ENCODE measurements at regions not wholly inside any gene's neighbourhood (a gene's known extent, or its start where the extent isn't known, plus 50 kb on each side); places are given as distances from the start of the nearest gene placed in this dataset.

DNA sequence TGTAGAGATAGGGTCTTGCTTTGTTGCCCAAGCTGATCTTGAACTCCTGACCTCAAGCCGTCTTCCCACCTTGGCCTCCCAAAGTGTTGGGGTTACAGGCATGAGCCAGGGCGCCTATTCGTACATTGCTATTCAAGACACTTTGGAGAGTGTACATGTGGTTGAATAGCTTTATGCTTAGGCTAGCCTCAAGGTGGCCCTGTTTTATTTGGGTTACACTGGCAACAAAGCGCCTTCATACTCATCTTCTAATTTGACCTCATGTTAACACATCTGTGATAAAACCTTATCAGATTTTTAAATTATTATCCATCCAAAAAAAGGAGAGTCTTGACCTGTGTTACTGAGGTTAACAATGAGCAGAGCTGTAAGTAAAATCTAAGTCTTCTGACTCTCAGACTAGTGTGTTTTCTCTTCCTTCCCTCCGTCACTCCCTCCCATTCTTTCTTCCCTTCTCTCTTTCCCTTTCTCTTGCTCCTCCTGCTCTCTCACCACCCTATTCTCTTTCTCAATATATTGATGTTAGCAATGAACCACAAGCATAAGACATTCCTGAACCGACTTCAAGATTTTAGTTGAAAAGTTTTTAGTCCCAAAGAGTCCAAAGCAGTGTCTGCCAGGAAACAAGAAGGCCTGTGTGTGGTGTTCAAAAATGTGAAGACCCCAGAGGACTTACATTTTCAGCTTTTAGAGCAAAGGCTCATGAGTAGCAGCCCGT, 603.7 kb upstream of the CFAP20DC start:
- intact Hi-C loops (cut with micrococcal nuclease) = no loop called here

DNA sequence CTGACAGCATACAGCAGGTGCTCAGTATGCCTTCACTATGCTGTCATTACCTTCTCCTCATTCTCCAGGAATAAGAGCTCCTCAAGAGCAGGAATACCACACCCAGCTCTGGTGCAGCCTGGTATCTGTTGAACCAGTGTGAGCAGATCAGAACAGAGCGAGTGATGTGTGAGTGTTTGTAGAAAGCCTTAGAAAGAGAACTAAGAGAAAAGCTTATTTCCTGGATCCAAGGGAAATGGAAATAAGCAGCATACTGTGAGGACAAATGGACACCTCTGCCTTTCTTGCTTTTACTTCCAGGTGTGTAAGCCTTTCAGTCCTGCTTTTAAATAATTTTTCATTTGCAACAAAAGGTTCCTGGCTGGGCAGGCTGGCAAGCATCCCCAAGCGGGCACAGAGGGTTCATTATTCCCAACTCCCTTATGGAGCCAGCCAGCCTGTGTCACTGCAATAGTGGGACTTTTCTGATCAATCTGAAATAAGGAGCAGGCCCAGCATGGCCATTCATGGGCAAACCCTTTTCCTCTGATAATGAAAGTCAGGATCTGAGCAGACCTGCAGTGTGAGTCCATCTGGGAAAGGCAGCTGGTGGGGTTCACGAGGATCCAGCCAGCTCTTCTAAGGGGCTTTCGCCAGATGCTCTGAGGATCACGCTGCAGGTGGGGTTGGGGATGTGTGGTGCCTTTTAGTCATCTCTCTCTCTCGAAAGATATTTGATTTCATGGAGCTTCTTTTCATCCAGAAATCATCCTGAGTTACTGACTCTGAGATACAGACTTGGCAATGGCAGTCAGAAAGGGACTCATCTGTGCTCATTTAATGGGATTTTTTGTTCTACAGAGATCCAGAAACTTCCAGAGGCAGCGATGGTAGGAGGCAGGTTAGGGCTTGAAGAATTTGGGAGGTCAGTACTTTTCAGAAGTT, 594.9 kb upstream of the CFAP20DC start:
- intact Hi-C loops (cut with micrococcal nuclease) = no loop called here

DNA sequence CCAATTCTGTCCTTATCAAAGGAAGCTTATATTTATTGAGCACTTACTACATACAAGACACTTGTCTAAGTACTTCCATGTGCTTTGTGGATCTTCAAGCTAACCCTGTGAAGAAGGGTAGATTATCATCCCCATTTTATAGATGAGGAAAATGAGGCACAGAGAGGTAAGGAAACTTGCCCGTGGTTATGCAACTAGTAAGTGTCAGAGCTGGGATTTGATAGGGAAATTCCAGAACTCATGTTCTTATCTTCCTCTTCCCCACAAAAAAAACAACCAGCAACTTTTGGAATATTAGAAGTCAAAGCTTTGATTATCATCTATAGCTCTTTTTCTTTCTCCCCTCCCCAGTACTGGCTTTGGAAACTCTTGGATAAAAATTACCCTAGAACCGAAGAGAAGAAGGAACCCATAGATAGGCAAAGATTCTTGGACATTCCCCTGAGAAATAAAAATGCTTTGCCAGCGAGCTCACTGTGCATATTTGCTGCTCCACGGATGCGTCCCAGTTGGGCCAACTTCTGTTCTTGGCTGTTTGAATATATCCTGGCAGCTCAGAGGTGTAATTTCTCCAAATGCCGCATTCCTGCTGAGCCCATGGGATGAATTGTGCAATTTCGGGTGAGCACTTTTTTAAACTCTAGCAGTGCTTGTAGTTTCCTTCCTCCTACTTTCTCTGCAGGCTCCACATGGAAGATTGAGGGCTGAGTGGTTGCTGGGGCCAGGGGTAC, 591.5 kb upstream of the CFAP20DC start:
- intact Hi-C loops (cut with micrococcal nuclease) = no loop called here

- intact Hi-C loops (cut with micrococcal nuclease) = no loop called here
Measured at GRCh38 chr3:59632760-59633573, 583.1 kb upstream of the CFAP20DC start.

- intact Hi-C loops (cut with micrococcal nuclease) = no loop called here
Measured at GRCh38 chr3:59631482-59631881, 581.7 kb upstream of the CFAP20DC start.

DNA sequence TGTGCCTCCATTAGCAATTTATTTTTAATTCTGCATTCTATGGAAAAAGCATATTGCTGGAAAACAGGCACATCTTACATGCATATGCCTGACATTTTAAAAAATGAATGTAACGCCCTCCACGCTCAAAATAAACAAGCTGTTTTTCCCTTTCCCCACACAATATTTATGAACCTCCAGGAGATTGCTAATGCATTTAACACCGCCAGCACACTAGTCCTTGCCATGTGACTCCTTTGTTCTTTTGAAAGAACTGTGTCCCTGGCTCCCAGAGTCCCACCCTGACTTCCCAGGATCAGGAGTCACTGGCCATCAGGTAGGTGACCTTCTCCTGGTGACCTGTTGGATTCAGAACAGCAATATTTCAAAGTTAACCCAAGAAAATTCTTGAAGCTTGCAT, 571.2 kb upstream of the CFAP20DC start:
- intact Hi-C loops (cut with micrococcal nuclease) = no loop called here

DNA sequence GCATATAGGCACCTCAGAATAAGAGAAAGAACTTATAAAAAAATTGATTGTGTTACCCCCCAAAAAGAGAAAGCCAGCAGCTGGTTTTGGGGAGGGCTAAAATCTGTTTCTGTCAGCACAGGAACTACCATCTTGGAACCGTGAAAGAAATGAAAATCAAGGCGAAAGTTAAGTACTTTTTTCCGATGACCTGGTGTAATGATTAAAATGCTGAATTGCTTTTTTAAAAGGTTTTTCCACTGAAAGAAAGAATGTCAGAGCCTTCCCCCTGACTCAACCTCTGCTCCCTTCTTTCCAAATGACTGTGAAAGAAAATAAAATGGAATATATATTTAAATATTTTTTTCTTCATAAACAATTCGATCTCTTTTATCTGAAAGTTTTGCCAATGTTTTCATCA, 570.5 kb upstream of the CFAP20DC start:
- intact Hi-C loops (cut with micrococcal nuclease) = no loop called here

DNA sequence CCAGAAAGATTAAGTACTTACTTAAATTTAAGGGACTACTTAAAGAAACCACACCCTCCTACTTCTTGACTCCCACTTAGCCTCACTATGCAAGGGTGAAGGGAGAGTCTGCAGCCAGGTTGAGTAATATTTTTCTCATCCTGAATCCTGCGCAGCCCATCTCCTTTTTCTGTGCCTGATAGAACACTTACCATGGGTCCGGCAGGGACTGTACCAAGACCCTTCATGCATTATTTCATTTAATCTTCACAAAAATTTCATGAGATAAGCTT, 562.6 kb upstream of the CFAP20DC start:
- intact Hi-C loops (cut with micrococcal nuclease) = no loop called here

- intact Hi-C loops (cut with micrococcal nuclease) = no loop called here
Measured at GRCh38 chr3:59611649-59612443, 562.0 kb upstream of the CFAP20DC start.

DNA sequence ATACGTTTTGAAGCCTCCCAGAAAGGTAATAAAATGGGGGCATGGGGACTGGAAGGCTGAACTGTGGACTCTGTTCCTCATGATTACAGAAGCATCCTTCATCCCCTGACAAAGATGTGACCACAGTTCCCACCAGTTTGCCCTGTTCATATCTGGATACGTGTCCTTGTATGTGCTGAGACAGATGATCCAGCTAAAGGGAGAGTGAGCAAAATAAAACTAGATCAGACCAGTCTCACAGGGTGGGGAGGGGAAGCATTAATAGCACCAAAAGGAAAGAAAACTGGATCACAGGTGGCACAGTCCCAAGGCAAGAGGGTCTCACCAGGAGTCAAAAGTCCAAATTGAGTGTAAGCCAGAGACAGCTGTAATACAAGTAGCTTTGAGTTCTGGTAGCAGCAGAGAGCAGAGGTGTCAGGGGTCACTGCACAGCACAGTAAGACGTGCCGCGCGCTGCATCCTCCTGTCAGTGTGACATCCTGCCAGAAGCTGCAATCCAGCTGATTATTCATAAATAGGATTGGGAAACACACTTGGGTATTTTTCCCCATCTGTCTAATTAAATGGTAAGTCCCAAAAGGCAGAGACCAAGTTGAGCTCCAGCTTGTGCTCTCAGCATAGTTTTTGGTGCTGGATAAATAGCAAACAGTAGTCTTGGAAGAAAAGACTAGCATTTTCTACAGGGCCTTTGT, 560.0 kb upstream of the CFAP20DC start:
- intact Hi-C loops (cut with micrococcal nuclease) = no loop called here

DNA sequence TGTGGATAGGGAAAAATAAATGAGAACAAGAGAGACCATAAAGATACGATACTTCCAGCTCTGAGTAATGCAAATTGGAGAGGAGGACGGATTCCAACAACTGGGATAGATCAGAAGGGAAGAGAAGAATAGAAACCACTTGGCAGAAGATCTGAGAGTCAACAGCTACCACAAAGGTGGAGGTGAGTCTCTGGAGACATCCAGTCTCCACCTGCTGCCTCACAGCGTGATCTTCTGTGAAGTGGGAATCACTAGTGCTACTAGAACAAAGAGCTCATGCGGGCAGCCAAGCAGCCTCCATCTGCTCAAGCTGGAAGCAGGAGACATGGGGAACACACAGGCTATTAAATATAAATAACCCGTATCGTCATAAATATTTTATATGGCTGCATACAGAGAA, 558.5 kb upstream of the CFAP20DC start:
- intact Hi-C loops (cut with micrococcal nuclease) = no loop called here

- intact Hi-C loops (cut with micrococcal nuclease) = no loop called here
Measured at GRCh38 chr3:59607656-59608055, 557.8 kb upstream of the CFAP20DC start.

DNA sequence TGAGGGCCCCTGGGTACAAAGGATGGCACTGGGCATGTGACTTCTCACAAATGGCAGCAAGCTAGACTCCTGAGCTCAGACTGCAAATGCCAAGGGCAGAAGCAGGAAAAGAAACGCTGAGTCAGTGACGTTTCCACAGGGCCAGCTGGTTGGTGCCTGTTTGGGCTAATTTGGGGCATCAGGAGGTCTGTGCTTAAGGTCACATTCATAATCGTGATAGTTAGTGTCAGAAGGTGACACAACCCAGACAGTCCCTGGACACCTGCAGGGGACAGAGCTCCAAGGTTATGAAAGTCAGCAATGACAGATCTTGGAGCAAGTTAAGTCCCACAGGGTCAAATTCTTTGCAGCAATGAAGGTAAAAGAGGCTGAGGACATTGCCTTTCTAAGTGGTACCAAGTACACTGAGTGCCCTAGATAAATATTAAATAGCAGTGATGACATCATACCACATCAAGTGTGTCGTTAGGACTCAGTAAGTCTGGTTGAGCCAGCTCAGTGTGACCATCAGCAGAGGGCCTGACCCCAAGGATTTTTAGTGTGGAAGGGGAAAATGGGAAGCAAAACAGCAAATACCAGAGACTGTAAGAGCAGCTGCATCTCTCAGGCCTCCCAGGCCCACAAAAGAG, 556.9 kb upstream of the CFAP20DC start:
- intact Hi-C loops (cut with micrococcal nuclease) = no loop called here

- intact Hi-C loops (cut with micrococcal nuclease) = no loop called here
Measured at GRCh38 chr3:59605944-59606534, 556.2 kb upstream of the CFAP20DC start.

DNA sequence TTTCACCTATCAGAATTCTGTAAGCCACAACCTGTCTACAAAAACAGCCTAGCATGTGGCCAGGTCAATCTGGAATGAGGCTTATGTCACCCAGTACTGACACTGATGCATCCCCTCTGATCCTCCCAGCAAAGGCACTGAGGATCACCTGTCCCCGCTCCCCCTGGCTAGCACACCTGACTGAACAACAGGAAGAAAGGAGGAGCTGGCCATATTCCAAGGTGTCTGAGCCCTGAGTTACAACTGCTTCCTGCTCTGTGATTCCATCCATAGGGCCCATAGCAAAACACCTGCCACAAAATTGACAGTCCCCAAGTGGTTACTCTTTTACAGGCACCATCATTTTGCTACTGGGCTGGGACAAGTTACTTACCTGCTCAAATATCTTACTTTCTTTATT, 555.5 kb upstream of the CFAP20DC start:
- intact Hi-C loops (cut with micrococcal nuclease) = no loop called here

GRCh38 chr3:59601486-59601885, 551.7 kb upstream of the CFAP20DC start:
- intact Hi-C loops (cut with micrococcal nuclease) = no loop called here

GRCh38 chr3:59600631-59601030, 550.8 kb upstream of the CFAP20DC start:
- intact Hi-C loops (cut with micrococcal nuclease) = no loop called here

DNA sequence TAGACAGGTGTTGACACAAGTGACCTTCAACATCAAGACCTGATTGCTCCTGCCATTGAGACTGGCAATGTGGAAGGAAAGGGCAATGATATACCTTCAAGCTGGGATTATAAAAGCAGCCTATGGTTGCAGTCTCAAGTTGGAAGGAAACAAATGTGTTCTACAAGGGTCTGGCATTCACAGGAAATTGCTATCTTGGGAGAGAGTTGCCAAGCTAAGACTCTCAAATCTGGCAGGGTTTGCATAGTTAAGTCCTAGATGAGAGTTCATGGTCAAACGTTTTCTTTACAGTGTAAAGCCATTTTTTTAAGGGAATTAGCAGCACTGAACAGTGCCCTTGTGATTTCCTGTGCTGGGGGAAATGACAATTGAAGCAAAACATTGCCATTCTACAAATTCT, 546.9 kb upstream of the CFAP20DC start:
- intact Hi-C loops (cut with micrococcal nuclease) = no loop called here

GRCh38 chr3:59595830-59596229, 546.0 kb upstream of the CFAP20DC start:
- intact Hi-C loops (cut with micrococcal nuclease) = no loop called here
